Coronary artery (tissue), 2 donors: ENCODE measurements at regions not wholly inside any gene's neighbourhood (a gene's known extent, or its start where the extent isn't known, plus 50 kb on each side); places are given as distances from the start of the nearest gene placed in this dataset.

Experiments used
- DNase-seq: peaks from one replicate; pipeline ENCODE4 v3.0.0-alpha.2; 2017; ENCODE audit warnings: low spot score
- H3K27ac ChIP-seq, 2 donors: fragments of 200-600 bp; sonication (generic); one replicate each; pipeline ENCODE4 v1.5.1; 2016 to 2019
- H3K4me3 ChIP-seq: fragments of 200-600 bp; sonication (generic); 2 replicates; pipeline ENCODE4 v1.5.1; 2016; ENCODE audit warnings: mild to moderate bottlenecking, moderate library complexity
- CTCF ChIP-seq: fragments of 200-600 bp; sonication (generic); IDR thresholded peaks from one replicate; pipeline ENCODE4 v1.5.1; 2019; ENCODE audit warnings: antibody characterized with exemption

- H3K4me3 ChIP-seq, result no peak overlapping the region
- no peak for TF ChIP-seq CTCF
- no peak overlapping the region for H3K27ac ChIP-seq
- no peak for DNase-seq
Observed at GRCh38 chr3:147881933-147882332, 472.8 kb downstream of the ZIC1 start.

- no peak for TF ChIP-seq CTCF
- no peak for DNase-seq
- H3K27ac ChIP-seq, result no peak overlapping the region
- H3K4me3 ChIP-seq, result no peak overlapping the region
Observed at GRCh38 chr3:147886879-147887278, 477.7 kb downstream of the ZIC1 start.

GRCh38 chr3:147887797-147888196 is 478.6 kb downstream of the ZIC1 start:
- Histone ChIP-seq H3K27ac (no peak overlapping the region), H3K4me3 (no peak overlapping the region)
- no peak for TF ChIP-seq CTCF
- DNase-seq, result no peak

- no peak overlapping the region for H3K4me3 ChIP-seq
- TF ChIP-seq CTCF, result no peak
- DNase-seq, result no peak
- H3K27ac ChIP-seq, result no peak overlapping the region
Observed at GRCh38 chr3:147890114-147890513, 480.9 kb downstream of the ZIC1 start.

- Histone ChIP-seq H3K27ac (no peak overlapping the region), H3K4me3 (no peak overlapping the region)
- DNase-seq, result no peak
- no peak for TF ChIP-seq CTCF
Observed at GRCh38 chr3:147895509-147895908, 486.3 kb downstream of the ZIC1 start.

- no peak overlapping the region for H3K27ac ChIP-seq
- DNase-seq, result no peak
- H3K4me3 ChIP-seq, result no peak overlapping the region
- no peak for TF ChIP-seq CTCF
Observed at GRCh38 chr3:147900851-147901250, 491.7 kb downstream of the ZIC1 start.

- Histone ChIP-seq H3K27ac (no peak overlapping the region), H3K4me3 (no peak overlapping the region)
- TF ChIP-seq CTCF, result no peak
- no peak for DNase-seq
Observed at GRCh38 chr3:147903026-147903425, 493.9 kb downstream of the ZIC1 start.
